HepG2 (cell line): ENCODE measurements at regions not wholly inside any gene's neighbourhood (a gene's known extent, or its start where the extent isn't known, plus 50 kb on each side); places are given as distances from the start of the nearest gene placed in this dataset.

Experiments
- BCL6 ChIP-seq: IDR thresholded peaks from 2 replicates; pipeline ENCODE4 v1.6.1; 2016; ENCODE audit warnings: missing genetic modification reagents, missing compliant biosample characterization
- CSRNP2 ChIP-seq: sonication (generic); formaldehyde crosslinking; conservative IDR thresholded peaks from 2 replicates; pipeline ENCODE4 v1.8.0; 2022; ENCODE audit warnings: low read depth, missing genetic modification reagents
- KIAA2018 ChIP-seq: sonication (generic); formaldehyde crosslinking; IDR thresholded peaks from 2 replicates; pipeline ENCODE4 v1.5.0; 2020; ENCODE audit warnings: mild to moderate bottlenecking, missing genetic modification reagents, borderline replicate concordance
- KLF11 ChIP-seq: IDR thresholded peaks from 2 replicates; pipeline ENCODE4 v1.6.1; 2016; ENCODE audit warnings: missing compliant biosample characterization
- MLLT10 ChIP-seq: sonication (generic); formaldehyde crosslinking; IDR thresholded peaks from 2 replicates; pipeline ENCODE4 v1.4.0; 2020; ENCODE audit warnings: missing genetic modification reagents
- SALL2 ChIP-seq: sonication (generic); formaldehyde crosslinking; IDR thresholded peaks from 2 replicates; pipeline ENCODE4 v1.8.1; 2023; ENCODE audit warnings: mild to moderate bottlenecking, missing genetic modification reagents, inconsistent platforms
- ZNF530 ChIP-seq: sonication (generic); formaldehyde crosslinking; IDR thresholded peaks from 2 replicates; pipeline ENCODE4 v1.5.0; 2020; ENCODE audit warnings: low read depth, mild to moderate bottlenecking, missing genetic modification reagents
- ZNF598 ChIP-seq: sonication (generic); formaldehyde crosslinking; IDR thresholded peaks from 2 replicates; pipeline ENCODE4 v1.5.1; 2020; ENCODE audit warnings: mild to moderate bottlenecking, missing genetic modification reagents, borderline replicate concordance

- TF ChIP-seq KIAA2018 (CRISPR knock-in tag): no peak
- TF ChIP-seq ZNF530 (CRISPR knock-in tag): no peak
- no peak for TF ChIP-seq MLLT10 (CRISPR knock-in tag)
- TF ChIP-seq BCL6 (CRISPR knock-in tag): no peak
- TF ChIP-seq ZNF598 (CRISPR knock-in tag): no peak
- no peak for TF ChIP-seq KLF11 (CRISPR knock-in tag)
- TF ChIP-seq CSRNP2: no peak
- TF ChIP-seq SALL2: no peak
- TF ChIP-seq, all 625 proteins: peak for 0
These were observed 633.2 kb downstream of the LIG4 start (continued) for GRCh38 chr13:107582171-107582570.
